NCI-H69 (cell line): ENCODE measurements at regions not wholly inside any gene's neighbourhood (a gene's known extent, or its start where the extent isn't known, plus 50 kb on each side); places are given as distances from the start of the nearest gene placed in this dataset.
A peak's percentile ranks its signal among the peaks of the same experiment; 100 is the strongest.
"Not testable (repeated sequence)": the region's sequence is repeated elsewhere in the genome, so short reads cannot be mapped to it uniquely, and the experiment has no call there.

Source experiments
- DNase-seq: peaks from one replicate; lab custom pipeline; 2025; lab: John Stamatoyannopoulos, UW

DNA sequence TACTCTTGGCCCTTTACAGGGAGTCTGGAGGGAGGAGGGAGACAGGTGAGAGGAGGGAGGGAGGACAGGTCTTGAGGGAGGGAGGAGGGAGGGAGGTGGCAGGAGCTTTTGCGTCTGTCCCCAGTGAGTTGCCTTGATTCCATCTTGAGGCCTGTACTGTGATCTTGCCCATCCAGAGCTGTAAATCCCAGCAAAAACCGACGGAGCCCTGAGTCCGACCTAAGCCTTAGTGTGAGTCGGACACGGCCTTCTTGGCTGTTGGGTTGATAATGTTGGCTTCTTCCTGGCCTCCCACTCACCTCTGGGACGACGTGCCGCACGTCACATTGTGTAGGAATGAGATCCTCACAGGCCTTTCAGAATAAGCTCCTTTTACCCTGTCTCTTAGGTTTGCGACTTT lies 72.5 kb downstream of the RGS12 start:
- DNase-seq, result no peak

DNA sequence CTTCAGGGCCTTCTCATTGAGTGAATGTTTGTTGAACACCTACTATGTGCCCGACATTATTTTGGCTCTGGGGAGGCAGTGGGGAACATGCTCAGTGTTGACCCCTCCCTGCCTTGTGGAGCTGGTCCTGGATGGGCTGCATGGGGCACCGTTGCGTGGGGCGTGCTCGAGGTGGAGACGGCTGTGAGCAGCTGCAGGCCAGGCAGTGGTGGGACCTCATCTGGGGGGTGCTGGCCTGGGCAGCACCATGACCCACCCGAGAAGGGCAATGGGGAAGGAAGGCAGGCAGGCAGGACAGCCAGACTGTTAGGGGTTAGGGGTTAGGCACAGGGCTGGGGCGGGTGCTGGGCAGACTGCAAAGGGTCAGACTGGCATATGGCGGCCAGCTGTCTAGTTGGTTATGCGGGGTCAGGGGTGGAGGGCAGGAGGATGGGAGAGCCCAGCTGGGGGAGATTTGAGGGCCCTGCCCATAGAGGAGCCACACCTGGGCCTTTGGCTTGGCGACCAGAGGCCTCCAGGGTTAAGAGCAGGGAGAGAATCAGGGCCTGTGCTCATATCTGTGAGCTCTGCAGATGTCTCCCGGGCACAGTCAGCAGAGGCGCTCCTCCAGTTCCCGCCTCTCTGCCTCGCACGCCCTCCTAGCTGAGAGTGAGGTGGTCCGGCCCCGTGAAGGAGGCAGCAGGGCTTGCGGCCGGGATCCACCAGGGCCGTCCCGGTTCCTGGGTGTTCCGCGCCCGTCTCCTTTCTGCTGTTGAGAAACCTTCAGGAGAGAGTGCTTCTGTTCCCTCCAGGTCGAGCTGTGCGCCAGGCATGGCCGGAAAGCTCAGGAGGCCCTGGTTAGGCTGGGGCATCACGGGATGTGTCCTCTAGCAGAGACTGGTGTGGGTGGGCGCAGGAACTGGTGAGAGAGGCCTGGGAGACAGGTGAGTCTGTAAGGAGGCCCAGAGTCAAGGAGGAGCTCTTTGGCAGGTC lies 73.3 kb downstream of the RGS12 start:
- no peak for DNase-seq

DNA sequence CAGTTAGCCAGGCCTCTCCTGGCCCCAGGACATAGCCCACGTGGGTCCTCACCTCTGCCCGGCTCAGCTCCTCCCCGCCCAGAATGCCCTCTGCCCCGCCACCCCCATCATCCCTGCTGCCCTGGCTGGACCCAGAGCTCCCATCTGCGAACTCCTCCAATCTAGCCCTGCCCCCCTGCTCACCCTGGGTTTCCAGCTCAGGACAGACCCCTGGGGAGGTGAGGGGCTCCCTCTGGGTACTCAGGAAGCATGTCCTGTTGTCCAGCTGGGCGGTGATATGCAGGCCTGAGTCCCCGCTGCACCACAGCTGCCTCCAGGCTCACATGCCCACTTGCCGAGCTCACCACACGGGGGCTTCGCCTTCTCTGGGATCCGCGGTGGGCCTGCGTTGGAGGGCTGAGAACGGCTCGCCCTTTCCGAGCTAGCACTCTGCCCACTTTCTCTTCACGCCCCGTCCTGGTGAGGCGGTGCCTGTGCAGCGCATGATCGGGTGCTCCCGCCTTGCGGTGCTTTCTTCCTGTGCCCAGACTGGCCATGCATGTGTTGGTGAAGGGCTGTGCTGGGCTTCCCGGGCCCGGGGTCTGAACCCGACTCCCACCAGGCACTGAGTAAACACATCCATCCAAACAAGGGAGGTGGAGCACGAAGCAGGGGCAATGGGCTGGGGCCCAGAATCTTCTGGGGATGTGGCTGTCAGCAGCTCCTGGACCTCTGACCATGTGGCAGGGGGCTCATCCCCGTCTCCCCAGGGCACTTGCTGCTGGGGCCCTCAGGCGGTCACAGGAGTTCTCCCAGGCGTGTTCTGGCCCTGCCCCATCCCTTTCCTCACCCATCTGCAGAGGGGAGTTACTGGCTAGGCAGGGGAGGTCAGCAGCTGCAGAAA lies 74.3 kb downstream of the RGS12 start:
- DNase-seq, result no peak

DNA sequence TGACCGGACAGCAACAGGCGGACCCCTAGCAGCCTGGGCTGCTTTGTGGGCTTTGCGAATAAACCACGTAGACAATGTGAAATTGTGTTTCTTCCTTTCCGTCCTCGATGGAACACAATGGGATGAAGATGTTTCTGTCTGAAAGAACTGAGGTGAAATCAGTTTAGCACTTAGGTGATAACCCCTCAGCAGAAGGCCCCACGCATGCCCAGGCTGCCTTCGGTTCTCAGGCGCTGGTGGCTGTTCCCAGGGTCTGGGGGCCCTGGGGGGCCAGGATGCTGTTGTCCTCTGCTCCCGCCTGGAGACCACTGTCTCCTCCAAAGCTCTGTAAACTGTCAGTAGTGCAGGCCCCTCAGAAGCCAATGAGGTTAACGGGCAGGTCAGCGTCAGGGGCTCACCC lies 73.9 kb upstream of the HGFAC start:
- no peak for DNase-seq

DNA sequence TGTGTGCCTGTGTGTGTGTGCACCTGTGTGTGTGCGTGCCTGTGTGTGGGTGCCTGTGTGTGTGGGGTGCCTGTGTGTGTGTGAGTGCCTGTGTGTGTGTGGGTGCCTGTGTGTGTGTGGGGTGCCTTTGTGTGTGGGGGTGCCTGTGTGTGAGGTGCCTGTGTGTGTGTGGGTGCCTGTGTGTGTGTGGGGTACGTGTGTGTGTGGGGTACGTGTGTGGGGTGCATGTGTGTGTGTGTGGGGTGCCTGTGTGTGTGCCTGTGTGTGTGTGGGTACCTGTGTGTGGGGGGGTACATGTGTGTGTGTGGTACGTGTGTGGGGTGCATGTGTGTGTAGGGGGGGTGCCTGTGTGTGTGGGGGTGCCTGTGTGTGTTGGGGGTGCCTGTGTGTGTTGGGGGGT lies 73.4 kb upstream of the HGFAC start:
- DNase-seq, result no peak

DNA sequence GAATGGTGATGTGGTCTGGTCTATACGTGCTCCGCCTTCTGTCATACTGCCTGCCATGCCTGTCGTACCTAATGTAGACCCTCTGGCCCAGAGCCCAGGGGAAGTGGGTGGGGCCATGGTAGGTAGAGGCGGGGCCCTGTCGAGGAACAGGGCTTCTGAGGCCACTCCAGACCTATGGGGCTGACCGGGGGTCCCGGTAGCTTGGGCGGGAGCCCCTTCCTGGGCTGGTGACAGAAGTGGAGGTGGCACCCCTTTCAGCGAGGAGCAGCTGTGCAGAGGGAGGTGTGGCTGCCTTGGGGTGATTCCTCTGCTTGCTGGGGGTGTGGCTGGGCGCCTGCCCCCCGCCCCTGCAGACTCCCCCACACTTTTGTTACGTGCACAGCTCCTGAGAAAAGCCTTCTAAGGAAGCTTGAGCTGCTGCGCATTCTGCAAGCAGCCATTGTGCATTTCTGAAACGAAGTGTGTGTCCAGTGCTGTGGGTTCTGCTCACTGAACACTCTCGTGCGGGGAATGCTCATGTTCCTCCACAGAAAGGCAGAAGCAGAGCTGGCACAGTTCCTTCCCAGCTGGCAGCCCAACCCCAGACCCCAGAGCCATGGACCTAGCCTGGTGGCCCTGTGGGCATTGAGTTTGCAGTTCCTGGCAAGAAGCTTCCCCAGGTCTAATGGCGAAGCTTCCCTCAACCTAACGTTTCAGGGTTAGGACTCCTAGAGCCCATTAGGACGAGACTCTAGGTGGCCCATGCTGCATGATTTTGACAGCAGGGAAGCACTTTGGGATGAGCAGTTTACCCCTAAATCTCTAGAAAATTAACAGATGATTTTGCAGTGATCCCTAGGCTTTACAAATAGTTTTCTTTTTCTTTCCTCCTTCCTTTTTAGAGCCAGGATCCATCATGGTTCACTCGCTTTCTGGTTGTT lies 72.7 kb upstream of the HGFAC start:
- DNase-seq, result peak; percentile 62

DNA sequence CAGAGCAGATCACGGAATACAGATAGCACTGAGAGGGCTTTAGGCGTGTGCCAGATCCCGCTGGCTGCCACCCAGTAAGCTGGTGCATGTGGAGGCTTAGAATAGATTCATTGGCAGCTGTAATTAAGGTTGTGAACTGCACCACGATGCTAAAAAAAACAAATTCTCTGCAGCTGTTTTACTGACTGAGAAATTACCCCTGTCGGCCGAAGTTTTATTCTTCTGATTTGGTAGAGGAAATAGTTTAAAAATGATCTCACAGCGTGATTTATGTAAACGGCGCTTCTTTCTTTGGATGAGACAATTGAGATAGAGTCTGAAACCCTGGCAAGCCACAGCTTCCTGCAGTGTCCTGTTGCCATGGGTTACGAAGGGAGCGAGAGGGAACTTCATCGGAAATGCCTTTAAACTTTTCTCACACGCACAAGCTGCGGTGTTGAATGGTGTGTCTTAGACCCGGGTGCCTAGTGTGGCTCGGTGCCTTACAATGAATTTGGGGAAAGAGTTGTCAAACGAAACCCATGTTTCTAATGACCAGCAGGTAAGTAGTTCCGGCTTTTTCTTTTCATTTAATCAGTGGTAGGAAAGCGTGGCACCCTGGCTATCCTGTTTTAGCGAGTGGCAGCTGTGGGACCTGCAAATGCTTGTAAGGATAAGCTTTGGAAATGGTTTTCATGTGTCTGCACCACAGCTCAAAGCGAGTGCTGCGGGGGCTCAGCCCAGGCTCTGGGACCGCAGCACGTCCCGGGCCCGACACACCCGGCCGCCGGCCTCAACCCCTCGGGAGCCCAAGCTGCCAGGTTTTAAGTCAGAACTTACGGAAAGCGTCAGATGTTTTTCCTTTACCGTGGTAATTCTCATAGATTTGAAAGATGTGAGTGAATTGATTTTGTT lies 71.7 kb upstream of the HGFAC start:
- peak; percentile 79 for DNase-seq

DNA sequence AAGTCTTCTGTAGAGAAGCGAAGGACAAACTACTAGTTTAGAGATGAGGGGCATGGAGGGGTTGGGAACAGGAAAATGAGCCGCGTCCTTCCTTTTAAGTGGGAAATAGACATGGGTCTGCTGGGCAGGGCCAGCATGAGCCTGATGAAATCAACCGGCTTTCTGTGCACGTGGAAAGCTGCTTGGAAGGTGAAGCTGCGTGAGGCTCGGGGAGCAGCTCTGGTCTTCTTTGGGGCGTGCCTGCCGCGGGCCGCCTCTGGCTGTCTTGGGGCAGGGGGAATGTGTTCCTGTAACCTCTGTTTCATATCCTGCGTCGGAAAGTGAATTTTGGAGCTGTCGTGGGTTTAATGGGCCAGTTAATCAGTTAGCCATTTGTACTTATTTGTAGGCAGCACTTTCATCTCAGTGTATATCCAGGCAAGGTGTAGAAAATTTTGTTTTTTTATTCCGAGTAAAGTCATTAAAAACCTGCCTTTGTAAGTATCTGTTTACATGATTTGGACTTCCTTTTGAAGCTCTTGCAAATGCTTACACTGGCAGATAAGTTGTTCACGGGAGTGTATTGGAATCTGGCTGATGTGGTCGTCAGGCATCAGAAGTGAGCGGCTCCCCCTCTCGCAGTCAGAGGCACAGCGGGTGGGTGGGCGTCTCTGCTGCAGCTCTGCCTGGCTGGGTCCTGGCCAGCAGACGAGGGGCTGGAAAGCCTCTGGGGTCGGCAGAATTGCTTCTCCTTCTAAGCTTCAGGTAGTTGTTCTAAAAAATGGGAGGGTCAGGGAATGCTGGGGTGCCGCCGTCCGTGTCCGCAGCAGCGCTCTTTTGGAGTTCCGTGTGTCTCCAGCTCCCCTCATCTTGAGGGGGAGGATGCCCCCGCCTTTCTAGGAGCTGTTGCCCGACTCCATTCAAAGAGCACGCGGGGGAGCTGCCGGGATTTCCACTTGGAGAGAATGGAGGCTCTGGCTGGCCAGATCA lies 70.5 kb upstream of the HGFAC start:
- DNase-seq, result no peak

DNA sequence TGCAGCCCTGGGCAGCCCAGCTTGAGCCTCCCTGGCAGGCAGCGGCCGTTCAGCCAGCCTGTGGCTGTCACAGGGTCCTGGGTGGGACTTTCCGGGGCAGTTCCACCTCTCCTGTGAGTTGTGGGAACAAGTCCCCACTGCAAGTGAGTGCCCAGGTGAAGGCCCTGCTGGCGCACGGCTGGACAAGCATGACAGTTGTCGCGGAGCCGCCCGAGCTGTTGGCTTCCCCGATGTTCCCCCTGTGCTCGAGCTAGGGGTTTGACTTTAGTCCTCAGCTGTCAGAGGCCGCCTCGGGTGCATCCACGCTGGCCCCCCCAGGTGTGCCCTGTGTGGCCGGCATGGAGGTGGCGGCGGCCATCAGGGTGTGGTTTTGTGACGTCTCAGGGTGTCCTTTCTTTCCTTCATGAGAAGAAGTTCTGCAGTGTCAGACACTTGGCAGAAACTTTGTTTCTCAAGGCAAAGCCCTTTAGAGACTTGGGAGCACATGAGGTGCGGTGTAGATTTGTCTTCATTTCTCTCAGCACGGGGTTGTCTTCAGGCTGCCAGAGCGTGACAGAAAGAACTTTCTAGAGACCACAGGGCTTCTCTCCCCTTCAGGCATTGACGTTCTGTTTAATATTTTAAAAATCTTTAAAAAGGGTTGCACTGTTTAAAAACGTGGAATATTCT lies 69.4 kb upstream of the HGFAC start:
- DNase-seq, result no peak

DNA sequence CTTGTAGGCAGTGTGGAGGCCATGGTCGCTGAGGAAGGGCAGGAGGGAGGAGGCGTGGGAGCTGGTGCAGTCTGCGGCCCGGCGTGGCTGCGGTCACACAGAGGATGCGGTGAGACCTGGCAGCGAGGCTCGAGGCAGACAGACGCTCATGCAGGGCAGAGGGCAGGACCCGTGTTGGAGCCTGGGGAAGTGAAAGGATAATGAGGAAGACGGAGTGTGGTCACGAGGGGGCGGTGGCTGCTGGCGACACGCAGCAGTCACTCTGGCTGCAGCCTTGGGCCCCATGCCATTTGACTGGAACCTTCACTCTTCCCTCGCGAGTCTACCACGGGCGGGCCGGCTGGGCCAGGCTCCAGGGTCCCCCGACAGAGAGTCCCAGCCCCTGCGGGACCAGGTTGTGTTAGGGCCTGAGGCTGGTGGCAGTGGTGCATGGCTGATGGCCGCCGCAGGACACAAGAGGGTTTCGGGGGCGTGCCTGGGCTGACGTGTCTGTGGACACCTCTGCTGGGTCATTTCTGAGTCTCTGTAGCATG lies 68.8 kb upstream of the HGFAC start:
- DNase-seq, result no peak

DNA sequence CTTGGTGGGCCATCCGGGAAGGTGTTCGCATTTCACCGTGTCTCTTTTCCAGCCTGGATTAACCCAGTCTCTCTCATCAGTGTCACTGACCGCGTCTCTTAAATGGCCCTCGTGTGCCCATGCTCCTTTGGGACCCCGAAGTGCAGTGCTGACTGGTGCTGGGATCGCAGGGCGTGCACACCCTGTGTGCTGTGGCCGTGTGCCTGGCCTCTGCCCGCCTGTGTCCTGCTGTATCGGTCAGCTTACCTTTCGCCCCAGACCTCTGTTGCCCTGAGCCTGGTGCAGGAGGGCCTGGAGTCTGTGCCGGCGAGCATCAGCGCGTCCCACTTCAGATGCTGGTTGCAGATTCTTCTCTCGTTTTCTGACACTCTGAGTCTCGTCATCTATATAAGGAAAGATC lies 68.3 kb upstream of the HGFAC start:
- DNase-seq, result no peak

DNA sequence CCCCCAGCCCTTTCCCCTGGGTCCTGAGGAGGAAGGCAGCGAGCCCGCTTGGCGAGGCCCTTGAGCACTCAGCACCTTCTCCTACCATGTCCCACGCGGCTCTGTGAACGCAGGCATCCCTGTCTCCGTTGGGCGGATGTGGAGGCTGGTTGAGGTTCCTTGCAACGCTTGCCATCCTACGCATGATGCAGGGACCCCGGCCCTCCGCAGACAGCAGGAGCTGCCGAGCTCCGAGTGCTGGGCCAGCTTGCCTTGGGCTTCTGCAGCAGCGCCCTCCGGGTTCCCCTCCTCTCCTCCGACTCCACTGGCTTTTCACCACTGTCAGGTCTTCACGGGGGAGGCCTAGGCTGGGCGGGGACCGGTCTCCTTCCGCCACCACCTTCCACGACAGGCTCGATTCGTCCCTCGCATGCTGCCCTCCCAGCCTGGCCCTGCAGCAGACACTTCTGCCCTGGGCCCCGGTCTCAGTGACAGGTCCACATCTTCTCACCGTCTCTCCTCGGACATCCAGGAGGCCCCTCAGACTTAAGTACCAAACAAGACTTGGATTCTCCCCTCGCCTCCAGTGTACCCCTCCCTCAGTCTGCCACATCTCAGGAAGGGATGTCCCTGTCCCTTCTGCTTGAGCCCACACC lies 67.6 kb upstream of the HGFAC start:
- no peak for DNase-seq

DNA sequence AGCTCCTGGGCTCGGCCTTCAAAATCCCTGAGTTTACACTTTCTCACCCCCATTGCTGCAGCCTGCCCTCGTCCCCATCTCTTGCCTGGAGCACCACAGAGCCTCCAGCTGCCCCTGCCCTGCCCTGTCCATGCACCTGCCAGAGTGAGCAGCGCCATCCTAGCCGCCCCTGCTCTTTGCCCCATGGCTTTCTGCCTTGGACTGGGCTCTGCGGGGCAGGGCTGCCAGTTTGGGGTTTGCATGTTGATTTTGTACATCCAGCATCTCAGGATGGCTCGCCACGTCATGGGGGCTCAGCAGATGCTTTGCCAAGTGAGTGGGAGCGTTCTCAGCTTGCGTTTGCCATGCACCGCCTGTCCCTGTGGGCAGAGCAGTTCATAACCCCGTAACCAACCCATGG lies 67.1 kb upstream of the HGFAC start:
- no peak for DNase-seq

DNA sequence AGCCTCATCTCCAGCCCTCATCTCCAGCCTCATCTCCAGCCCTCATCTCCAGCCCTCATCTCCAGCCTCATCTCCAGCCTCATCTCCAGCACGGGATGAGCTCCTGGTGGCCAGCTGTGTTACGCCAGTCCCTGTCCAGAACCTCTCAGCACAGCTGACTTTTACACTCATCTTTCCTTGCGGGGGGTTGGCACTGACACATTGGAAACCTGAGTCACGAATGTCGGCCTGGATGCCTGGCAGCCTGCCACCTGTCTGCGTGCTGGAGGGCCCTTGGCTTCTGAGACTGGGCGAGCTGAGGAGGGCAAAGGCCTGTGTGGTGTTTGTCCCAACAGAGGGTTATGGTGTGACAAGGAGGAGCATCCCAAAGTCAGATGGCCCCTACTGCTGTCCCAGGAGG lies 66.1 kb upstream of the HGFAC start:
- peak; percentile 15 for DNase-seq

DNA sequence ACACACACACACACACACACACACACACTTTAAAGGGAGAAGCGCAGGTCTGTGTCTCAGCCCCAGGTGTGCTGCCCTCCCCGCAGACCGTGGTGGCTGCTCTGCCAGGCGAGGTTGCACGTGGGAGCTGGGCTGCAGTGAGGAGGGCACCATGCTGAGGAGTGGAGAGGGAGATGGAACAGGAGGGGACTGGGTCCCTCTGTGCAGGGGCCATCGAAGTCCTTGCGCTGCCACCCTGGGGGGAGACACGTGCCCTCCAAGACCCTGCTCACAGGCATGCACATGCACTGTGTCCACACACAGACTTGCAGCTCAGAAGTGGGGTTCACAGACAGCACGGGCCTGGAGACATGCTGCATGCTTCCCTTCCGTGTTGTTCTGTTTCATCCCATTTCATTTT lies 65.5 kb upstream of the HGFAC start:
- no peak for DNase-seq

DNA sequence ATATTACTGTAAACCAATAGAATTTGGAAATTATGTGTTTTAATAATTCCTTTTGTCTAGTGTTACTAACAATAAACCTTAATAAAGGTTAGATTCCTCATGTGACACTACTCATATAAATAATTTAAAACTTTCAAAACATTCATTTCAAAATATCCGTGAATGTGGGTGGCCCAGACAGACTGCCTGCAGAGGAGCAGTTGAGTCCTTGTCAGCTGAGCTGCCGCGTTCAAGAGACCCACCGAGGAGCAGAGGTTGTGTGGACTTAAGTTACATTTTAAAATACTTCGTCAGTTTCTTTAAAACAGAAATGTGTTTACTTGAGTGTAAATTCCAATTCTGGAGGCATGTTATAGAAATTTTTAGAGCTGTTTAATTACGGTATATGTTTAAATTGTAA lies 64.2 kb upstream of the HGFAC start:
- no peak for DNase-seq

DNA sequence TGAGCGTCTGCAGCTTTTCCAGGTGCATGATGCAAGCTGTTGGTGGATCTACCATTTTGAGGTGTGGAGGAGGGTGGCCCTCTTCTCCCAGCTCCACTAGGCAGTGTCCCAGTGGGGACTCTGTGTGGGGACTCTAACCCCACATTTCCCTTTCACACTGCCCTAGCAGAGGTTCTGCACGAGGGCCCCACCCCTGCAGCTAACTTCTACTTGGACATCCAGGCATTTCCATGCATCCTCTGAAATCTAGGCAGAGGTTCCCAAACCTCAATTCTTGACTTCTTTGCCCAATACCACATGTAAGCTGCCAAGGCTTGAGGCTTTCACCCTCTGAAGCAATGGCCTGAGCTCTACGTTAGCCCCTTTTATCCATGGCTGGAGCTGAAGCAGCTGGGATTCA lies 61.4 kb upstream of the HGFAC start:
- DNase-seq, result not testable (repeated sequence)

DNA sequence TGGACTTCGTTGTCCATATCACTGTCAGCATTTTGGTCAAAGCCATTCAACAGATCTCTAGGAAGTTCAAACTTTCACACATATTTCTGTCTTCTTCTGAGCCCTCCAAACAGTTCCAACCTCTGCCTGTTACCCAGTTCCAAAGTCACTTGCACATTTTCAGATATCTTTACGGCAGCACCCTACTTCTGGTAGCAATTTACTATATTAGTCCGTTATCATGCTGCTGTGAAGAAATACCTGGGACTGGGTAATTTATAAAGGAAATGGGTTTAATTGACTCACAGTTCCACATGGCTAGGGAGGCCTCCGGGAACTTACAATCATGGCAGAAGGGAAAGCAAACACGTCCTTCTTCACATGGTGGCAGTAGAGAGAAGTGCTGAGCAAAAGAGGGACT lies 60.6 kb upstream of the HGFAC start:
- DNase-seq, result not testable (repeated sequence)
